ENCODE measurements at regions not wholly inside any gene's neighbourhood (a gene's known extent, or its start where the extent isn't known, plus 50 kb on each side); places are given as distances from the start of the nearest gene placed in this dataset.

DNA sequence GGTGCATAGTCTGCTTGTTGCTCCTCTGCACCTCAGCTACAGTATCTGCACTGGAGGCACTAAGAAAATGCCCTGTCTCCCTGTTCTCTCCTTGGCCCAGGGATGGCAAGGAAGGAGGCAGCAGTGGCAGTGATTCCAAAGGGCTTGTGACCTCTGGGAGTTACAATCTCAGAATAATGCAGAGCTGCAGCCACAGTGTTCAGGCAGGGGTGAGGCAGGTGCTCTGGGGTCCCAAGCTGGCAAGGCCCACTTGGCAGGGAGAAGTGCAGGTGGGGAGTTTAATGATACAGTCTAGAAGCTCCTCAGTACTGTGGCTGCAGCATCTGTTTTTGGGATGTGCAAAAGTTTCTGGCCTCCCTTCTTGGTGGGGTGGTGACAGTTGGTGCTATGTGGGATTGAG is 456.4 kb downstream of the CCSER2 start:
- no peak for TF ChIP-seq ARNT (IDR thresholded peaks at IDR 0.05)
- TF ChIP-seq ZNF384 (IDR thresholded peaks at IDR 0.05) = no peak
- no peak for TF ChIP-seq NFRKB (IDR thresholded peaks at IDR 0.05)
- TF ChIP-seq SP1 (IDR thresholded peaks at IDR 0.05) = no peak
- no peak for TF ChIP-seq FOXA1 (IDR thresholded peaks at IDR 0.05)
- TF ChIP-seq, protein P1, sequence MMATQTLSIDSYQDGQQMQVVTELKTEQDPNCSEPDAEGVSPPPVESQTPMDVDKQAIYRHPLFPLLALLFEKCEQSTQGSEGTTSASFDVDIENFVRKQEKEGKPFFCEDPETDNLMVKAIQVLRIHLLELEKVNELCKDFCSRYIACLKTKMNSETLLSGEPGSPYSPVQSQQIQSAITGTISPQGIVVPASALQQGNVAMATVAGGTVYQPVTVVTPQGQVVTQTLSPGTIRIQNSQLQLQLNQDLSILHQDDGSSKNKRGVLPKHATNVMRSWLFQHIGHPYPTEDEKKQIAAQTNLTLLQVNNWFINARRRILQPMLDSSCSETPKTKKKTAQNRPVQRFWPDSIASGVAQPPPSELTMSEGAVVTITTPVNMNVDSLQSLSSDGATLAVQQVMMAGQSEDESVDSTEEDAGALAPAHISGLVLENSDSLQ (IDR thresholded peaks at IDR 0.05) = no peak
- no peak for TF ChIP-seq ELF4 (IDR thresholded peaks at IDR 0.05)
- TF ChIP-seq LEF1 (IDR thresholded peaks at IDR 0.05; ENCODE audit: borderline replicate concordance) = no peak

Measured in HEK293T (cell line).